Daoy (cell line): ENCODE measurements at regions not wholly inside any gene's neighbourhood (a gene's known extent, or its start where the extent isn't known, plus 50 kb on each side); places are given as distances from the start of the nearest gene placed in this dataset.

Source experiments
- DNase-seq: peaks from one replicate; pipeline ENCODE4 v3.0.0-alpha.2; 2015; ENCODE audit warnings: low read depth

DNA sequence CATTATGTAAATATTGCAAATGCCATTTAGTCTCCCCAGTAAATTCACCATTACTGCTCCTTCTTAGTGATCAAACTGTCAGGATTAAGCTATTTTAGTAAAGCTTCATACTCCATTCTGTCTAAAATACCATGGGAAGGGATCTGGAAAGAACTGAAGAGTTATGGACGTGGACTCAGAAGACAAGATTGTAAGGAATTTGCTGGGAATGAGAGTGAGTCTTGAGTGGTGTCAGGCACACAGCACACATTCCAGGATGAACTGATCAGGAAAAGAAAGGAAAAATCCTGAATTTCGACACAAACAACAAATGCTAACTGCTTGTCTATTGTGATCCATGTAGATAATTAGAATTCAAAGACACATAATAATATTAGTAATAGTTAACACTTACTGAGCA lies 311.0 kb downstream of the CENPC start:
- DNase-seq: no peak

- no peak for DNase-seq
Measured at GRCh38 chr4:67229148-67229547, 316.2 kb downstream of the CENPC start.

DNA sequence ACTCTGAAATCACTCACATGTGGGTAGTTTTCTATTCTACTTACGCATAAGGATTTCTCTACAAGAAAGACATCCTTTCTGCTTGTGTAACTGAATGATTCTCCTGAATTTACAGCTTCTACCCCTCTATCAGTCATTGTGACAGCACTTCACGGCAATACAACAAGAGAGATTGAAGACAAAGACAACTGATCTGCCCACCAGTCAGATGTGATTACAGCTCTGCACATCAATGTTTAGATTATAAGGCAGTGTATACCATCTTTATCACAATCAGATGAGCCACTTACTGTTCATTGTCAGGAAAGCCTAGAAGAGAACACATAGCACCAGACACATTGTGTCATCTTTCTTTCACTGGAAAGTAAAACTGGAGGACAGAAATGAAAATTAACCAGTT lies 324.4 kb downstream of the CENPC start:
- no peak for DNase-seq

GRCh38 chr4:67218883-67219282 lies 326.4 kb downstream of the CENPC start:
- DNase-seq: no peak

DNA sequence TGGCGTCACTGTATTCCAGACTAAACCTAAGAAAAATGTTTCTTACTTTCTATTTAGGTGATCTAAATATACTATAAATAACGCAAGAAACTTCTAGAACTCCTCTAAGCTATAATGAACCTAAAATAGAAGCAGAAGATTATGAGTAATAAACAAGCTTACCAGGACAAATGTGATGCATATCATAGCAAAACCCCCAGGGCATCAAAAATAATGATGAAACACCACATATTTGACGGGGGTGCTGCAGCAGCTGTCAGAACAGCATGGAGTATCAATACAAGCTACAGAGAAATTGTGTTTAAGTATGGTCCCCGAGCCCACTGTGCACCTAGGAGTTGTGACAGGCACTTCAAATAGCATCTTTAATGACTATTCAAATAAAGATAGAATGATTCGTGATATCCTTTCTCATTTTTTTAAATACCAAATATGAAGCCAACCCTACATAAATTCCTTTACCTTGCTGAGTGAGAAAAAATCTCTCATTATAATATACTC lies 337.3 kb downstream of the CENPC start:
- DNase-seq: no peak

GRCh38 chr4:67204441-67204840 lies 340.9 kb downstream of the CENPC start:
- peak; percentile 4 for DNase-seq

DNA sequence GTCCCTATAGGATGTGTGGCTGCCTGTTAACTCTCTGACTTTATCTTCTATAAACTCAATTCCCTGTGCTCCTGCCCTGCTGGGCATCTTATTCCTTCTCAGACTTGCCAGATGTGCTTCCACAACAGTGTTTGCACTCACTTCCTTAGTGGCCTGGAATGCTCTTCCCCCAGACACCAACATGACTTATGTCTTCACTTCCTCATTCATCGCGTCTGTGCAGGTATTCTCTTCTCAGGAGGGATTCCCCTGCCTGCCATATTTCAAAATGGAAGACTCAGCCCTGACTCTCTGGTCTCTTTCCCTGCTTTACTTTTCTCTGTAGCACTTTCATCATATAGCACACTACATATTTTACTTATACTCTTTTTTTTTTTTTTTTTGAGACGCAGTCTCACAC lies 344.0 kb downstream of the CENPC start:
- no peak for DNase-seq

- DNase-seq: peak; percentile 22
Measured at GRCh38 chr4:67198727-67199126, 346.6 kb downstream of the CENPC start.

GRCh38 chr4:67167849-67168248 lies 377.5 kb downstream of the CENPC start:
- no peak for DNase-seq

GRCh38 chr4:67162690-67163089 lies 382.6 kb downstream of the CENPC start:
- no peak for DNase-seq

- DNase-seq: no peak
Measured at GRCh38 chr4:67161311-67161710, 384.0 kb downstream of the CENPC start.

- no peak for DNase-seq
Measured at GRCh38 chr4:67160394-67160793, 384.9 kb downstream of the CENPC start.

DNA sequence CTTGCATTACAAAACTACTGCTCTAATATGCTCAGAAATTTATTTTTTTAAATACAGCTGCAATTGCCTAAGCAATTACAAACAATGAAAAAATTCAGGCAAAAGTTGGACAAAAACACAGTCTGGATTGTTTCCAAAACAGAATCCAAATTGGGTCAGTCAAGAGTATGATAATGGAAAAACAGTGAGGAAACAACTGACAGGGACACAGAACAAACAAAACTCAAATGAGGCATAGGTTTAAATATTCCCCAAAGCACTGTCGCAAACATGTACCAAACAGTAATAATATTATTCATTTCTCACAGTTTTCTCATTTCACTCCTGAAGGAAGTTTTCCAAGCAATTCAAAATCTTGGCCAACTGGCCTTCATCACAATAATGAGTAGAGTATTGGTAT lies 386.6 kb downstream of the CENPC start:
- no peak for DNase-seq

- DNase-seq: no peak
Measured at GRCh38 chr4:67152976-67153375, 392.3 kb downstream of the CENPC start.

DNA sequence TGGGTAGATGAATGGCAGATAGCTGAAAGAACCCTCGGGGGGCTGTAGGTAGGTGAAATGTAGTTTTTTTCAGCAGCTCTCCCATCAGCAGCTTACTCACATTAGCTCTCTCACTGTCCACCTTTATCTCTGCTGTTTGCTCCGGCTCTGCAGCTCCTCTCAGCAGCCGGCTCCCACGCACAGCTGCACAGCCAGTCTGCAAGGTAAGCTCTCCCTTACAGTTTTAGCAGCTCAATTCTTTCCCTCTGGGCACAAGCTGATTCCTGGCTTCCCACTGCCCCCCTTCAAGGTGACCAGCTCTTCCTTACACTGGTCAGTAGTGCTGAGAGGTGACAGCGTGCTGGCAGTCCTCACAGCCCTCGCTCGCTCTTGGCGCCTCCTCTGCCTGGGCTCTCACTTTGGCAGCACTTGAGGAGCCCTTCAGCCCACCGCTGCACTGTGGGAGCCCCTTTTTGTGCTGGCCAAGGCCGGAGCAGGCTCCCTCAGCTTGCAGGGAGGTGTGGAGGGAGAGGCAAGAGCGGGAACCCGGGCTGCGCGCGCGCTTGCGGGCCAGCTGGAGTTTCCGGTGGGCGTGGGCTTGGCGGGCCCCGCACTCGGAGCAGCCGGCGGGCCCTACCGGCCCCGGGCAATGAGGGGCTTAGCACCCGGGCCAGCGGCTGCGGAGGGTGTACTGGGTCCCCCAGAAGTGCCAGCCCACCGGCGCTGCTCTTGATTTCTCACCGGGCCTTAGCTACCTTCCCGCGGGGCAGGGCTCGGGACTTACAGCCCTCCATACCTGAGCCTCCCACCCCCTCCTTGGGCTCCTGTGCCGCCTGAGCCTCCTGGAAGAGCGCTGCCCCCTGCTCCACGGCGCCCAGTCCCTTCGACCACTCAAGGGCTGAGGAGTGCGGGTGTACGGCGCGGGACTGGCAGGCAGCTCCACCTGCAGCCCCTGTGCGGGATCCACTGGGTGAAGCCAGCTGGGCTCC lies 393.6 kb downstream of the CENPC start:
- no peak for DNase-seq

- no peak for DNase-seq
Measured at GRCh38 chr4:67141586-67141985, 403.7 kb downstream of the CENPC start.

DNA sequence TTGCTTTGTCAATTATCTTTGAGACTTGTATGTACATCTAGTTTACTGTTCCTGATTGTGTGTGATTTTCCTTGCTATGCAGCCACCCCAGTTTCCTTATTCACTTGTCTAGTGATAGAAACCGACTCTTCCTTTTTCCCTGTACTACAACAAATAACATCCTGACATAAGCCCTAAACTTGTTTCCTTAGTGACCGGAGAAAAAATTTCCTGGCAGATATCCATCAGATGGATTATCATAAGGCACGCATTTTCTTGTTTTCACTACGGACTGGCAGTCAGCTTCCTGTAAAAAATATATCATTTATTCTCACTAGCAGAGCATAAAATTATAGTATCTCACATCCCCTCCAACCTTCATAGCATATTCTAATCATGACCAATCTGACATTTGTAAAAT lies 410.7 kb downstream of the CENPC start:
- no peak for DNase-seq

GRCh38 chr4:67133162-67133561 lies 412.1 kb downstream of the CENPC start:
- DNase-seq: no peak

DNA sequence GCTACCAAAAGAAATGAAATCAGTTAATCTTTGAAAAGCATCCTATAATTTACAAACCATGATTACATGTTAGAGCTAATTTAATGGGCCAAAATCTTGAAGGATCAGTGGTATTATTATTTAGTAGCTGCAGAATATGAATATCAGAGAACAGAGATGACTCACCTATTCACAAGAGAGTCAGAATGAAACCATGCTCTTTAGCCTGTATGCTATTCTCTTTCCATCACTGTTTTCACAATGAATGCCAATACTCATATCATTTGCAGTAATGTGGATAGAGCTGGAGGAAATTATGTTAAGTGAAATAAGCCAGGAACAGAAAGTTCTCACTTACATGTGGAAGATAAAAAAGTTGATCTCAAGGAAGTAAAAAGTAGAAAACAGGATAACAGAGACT lies 414.1 kb downstream of the CENPC start:
- no peak for DNase-seq

GRCh38 chr4:67130411-67130810 lies 414.9 kb downstream of the CENPC start:
- no peak for DNase-seq

GRCh38 chr4:67126570-67126969 lies 418.7 kb downstream of the CENPC start:
- DNase-seq: no peak

- no peak for DNase-seq
Measured at GRCh38 chr4:67125636-67126514, 419.4 kb downstream of the CENPC start.

DNA sequence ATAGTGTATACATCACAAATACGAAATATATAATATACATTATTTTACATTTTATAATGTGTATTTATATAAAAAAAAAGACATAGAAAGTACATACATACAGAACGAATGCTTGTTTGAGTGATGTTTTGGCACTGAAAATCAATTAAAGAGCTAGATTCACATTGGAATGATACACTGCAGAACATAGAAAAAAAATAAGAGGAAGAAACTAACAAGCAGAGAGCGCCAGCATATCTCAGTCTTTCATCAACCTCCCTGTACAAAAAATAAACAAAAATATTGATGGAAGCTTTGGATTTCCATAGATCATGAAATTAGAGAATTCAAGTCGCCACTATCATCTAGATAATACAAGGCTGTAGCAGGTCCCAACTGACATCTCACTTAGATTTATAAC lies 420.6 kb downstream of the CENPC start:
- no peak for DNase-seq
